ENCODE measurements at regions not wholly inside any gene's neighbourhood (a gene's known extent, or its start where the extent isn't known, plus 50 kb on each side); places are given as distances from the start of the nearest gene placed in this dataset.

- no peak for DNase-seq
Observed at GRCh38 chr12:115204957-115205754, 521.2 kb upstream of the TBX3 start.

GRCh38 chr12:115203701-115204100, 519.7 kb upstream of the TBX3 start:
- no peak for DNase-seq

- DNase-seq, result no peak
Observed at GRCh38 chr12:115201966-115202365, 518.0 kb upstream of the TBX3 start.

GRCh38 chr12:115199831-115200230, 515.9 kb upstream of the TBX3 start:
- DNase-seq, result no peak

GRCh38 chr12:115194857-115195256, 510.9 kb upstream of the TBX3 start:
- no peak for DNase-seq

GRCh38 chr12:115194448-115194847, 510.5 kb upstream of the TBX3 start:
- no peak for DNase-seq

- no peak for DNase-seq
Observed at GRCh38 chr12:115191342-115191741, 507.4 kb upstream of the TBX3 start.

- no peak for DNase-seq
Observed at GRCh38 chr12:115190010-115190770, 506.2 kb upstream of the TBX3 start.

- no peak for DNase-seq
Observed at GRCh38 chr12:115185506-115185905, 501.5 kb upstream of the TBX3 start.

- DNase-seq, result no peak
Observed at GRCh38 chr12:115183752-115184151, 499.8 kb upstream of the TBX3 start.

GRCh38 chr12:115177899-115178298, 493.9 kb upstream of the TBX3 start:
- no peak for DNase-seq

GRCh38 chr12:115176741-115177400, 492.9 kb upstream of the TBX3 start:
- no peak for DNase-seq

GRCh38 chr12:115174920-115175319, 490.9 kb upstream of the TBX3 start:
- DNase-seq, result no peak

GRCh38 chr12:115172521-115172920, 488.5 kb upstream of the TBX3 start:
- DNase-seq, result no peak

- DNase-seq, result no peak
Observed at GRCh38 chr12:115169981-115170380, 486.0 kb upstream of the TBX3 start.

GRCh38 chr12:115166698-115167315, 482.8 kb upstream of the TBX3 start:
- no peak for DNase-seq

GRCh38 chr12:115163710-115164109, 479.7 kb upstream of the TBX3 start:
- no peak for DNase-seq

- DNase-seq, result no peak
Observed at GRCh38 chr12:115160271-115161128, 476.5 kb upstream of the TBX3 start.

GRCh38 chr12:115158816-115159215, 474.8 kb upstream of the TBX3 start:
- DNase-seq, result no peak

- DNase-seq, result no peak
Observed at GRCh38 chr12:115155665-115156645, 472.0 kb upstream of the TBX3 start.
